8988T (cell line): ENCODE measurements at regions not wholly inside any gene's neighbourhood (a gene's known extent, or its start where the extent isn't known, plus 50 kb on each side); places are given as distances from the start of the nearest gene placed in this dataset.

Source experiments
- DNase-seq: peaks from one replicate; pipeline ENCODE4 v3.0.0; 2011

GRCh38 chr9:108167136-108167900 lies 677.7 kb upstream of the KLF4 start:
- no peak for DNase-seq

- DNase-seq: no peak
These were observed 677.0 kb upstream of the KLF4 start for GRCh38 chr9:108166519-108166918.

- no peak for DNase-seq
These were observed 673.9 kb upstream of the KLF4 start for GRCh38 chr9:108163321-108164005.

- no peak for DNase-seq
These were observed 673.1 kb upstream of the KLF4 start for GRCh38 chr9:108162664-108163063.

- DNase-seq: no peak
These were observed 671.9 kb upstream of the KLF4 start for GRCh38 chr9:108161503-108161902.

GRCh38 chr9:108160706-108161355 lies 671.3 kb upstream of the KLF4 start:
- no peak for DNase-seq

GRCh38 chr9:108160039-108160438 lies 670.5 kb upstream of the KLF4 start:
- no peak for DNase-seq

GRCh38 chr9:108158236-108158995 lies 668.8 kb upstream of the KLF4 start:
- no peak for DNase-seq

GRCh38 chr9:108156270-108156998 lies 666.9 kb upstream of the KLF4 start:
- no peak for DNase-seq

GRCh38 chr9:108153416-108153815 lies 663.8 kb upstream of the KLF4 start:
- DNase-seq: no peak

GRCh38 chr9:108150736-108151586 lies 661.4 kb upstream of the KLF4 start:
- no peak for DNase-seq

GRCh38 chr9:108149326-108149725 lies 659.8 kb upstream of the KLF4 start:
- no peak for DNase-seq

- no peak for DNase-seq
These were observed 653.1 kb upstream of the KLF4 start for GRCh38 chr9:108142504-108143201.

GRCh38 chr9:108142142-108142503 lies 652.6 kb upstream of the KLF4 start:
- no peak for DNase-seq

- DNase-seq: no peak
These were observed 650.3 kb upstream of the KLF4 start for GRCh38 chr9:108139900-108140299.

GRCh38 chr9:108138516-108138915 lies 648.9 kb upstream of the KLF4 start:
- DNase-seq: no peak

GRCh38 chr9:108136656-108137055 lies 647.1 kb upstream of the KLF4 start:
- no peak for DNase-seq

- DNase-seq: no peak
These were observed 645.0 kb upstream of the KLF4 start for GRCh38 chr9:108134486-108135128.

GRCh38 chr9:108133680-108134079 lies 644.1 kb upstream of the KLF4 start:
- no peak for DNase-seq

- DNase-seq: no peak
These were observed 643.5 kb upstream of the KLF4 start for GRCh38 chr9:108133101-108133500.
